ENCODE measurements at regions not wholly inside any gene's neighbourhood (a gene's known extent, or its start where the extent isn't known, plus 50 kb on each side); places are given as distances from the start of the nearest gene placed in this dataset.

DNA sequence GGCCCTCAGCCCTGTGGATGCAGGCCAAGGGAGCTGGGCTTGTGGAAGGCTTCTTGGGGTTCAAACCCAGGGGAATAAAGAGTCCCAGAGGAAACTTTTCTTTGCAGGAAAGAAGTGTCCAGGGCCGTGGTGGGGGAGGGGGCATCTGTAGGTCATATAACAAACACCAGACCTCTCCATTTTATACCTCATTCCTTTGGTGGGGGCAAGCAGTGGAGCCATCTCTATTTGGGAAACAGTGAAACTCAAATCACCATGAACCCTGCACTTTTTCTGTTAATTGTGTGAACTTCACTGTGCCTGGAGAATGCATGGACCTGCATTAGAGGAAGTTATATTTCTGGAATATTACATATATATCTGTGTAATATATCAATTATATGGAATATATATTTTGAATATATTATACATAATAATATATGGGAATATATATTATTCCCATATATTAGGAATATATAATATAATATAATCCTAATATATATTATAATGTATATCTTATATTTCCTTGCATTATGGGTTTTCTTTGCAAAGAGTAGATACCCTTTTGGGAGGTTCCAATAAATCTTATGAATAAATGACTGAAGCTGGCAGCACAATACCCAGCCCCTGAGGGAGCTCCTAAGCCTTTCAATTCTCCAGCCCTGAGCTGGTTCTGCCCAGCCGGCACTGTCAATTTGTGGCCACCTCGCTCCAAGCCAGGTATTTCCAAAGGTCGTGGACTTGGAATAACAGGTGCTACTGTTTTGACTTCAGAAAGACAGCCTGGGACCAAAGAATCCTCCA lies 97.7 kb upstream of the PKDCC start:
- Mint-ChIP-seq H3K27ac (no peak overlapping the region), H3K9me3 (no peaks in the 10 kb centered on the region), H3K4me1 (ENCODE audit: low read depth) (peaks cover 3% of the 10 kb centered on the region), H3K36me3 (ENCODE audit: low read depth) (no peaks in the 10 kb centered on the region), H3K4me3 (no peak overlapping the region), H3K27me3 (ENCODE audit: low read depth) (peaks cover 5% of the 10 kb centered on the region)
- no peak for DNase-seq (ENCODE audit: low spot score)

DNA sequence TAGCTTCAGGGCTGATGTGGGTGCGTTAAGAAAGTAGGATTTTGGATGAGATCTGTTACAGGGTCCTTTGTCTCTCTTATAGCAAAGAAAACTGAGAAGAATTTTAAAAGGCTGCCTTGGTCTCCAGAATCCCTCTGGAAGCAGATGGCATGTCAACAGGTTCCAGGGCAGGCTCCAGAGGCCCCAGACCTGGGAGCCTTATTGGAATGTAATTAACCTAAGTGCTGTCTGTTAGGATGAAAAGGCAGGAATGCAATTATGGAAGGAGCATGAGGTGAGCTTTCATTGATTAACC lies 97.2 kb upstream of the PKDCC start:
- Mint-ChIP-seq H3K36me3 (ENCODE audit: low read depth) (no peaks in the 10 kb centered on the region), H3K4me3 (no peak overlapping the region), H3K27me3 (ENCODE audit: low read depth) (peaks cover 2% of the 10 kb centered on the region), H3K9me3 (no peaks in the 10 kb centered on the region), H3K4me1 (ENCODE audit: low read depth) (peaks cover 3% of the 10 kb centered on the region), H3K27ac (no peak overlapping the region)
- DNase-seq (ENCODE audit: low spot score) = no peak

DNA sequence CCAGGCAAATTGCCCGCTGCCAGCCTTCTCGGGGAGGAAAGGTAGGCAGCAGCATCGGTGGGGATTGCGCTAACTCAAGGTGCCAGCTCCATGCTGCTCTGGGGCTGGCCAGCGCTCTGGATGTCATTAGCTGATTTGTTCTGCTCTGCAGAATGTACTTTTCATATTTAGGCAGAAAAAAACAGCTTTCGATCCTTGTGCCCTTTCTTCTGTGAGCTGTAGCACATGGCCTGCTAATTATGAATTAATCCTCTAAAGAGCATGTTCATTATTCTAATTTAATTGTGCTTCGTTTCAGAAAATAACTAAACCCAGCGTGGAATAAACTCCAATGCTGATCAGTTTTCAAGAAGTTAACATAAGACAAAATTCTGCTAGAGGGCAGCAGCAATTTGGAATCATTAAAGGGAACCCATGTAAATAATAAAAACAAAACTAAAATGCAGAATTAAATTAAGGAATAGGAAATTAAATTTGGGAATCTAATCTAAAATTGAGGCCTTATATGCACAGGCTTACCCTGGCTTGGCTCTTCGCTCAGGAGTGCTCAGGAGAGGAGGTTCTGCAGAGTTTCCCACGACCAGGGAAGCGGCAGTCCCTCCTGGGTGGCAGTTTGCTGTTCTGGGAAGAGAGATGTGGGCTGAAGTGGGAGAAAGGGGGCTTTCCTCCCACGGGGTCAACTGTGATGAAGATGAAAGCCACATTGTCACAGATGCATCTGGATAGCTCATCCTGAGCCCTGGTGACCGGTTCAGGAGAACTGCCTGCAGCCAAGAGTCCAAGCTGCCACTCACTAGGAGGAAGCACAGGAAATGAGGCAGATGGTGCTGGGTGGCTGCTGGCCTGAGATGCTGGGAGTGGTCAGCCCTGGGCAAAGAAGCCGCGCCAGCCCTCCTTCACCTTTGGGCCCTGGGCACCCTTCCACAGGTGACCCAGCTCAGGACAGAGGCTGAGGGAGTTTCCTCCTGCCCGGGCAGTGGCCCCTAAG lies 93.2 kb upstream of the PKDCC start:
- H3K27ac Mint-ChIP-seq = no peak overlapping the region
- peaks cover 3% of the 10 kb centered on the region for H3K4me1 Mint-ChIP-seq (ENCODE audit: low read depth)
- no peaks in the 10 kb centered on the region for H3K9me3 Mint-ChIP-seq
- no peak overlapping the region for H3K4me3 Mint-ChIP-seq
- DNase-seq (ENCODE audit: low spot score) = no peak
- peaks cover under 1% of the 10 kb centered on the region for H3K27me3 Mint-ChIP-seq (ENCODE audit: low read depth)
- no peaks in the 10 kb centered on the region for H3K36me3 Mint-ChIP-seq (ENCODE audit: low read depth)

DNA sequence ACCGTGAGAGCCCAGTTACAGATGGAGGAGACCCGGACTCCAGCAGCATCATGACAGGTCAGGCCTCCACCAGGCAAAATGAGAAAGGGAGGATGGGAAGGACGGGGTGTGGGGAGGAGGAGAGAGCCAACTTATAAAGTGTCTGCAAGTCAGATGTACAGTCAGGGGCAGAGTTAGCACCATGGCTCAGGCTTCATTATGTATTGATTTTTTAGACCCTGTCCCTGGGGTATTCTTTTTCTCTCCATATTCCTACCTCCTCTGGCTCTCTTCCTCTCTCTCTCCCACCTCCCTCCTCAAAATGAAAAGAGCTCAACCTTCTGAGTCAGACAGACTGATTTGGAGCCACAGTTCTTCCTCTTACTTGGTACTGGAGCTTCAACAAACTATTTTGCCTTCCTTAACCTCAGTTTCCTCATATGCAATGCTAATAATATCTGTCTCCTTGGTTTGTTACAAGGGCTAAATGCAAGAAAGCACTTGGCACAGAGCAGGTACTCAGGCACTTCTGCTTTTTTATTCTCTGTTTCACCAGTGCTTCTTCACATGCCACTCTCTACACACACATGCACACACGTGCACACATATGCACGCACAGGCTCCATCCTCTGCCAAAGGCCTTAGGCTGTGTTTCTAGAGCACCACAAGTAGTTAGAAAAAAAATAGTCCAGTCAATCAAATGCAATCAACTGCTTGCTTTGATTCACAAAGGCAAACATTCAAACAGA lies 92.3 kb upstream of the PKDCC start:
- Mint-ChIP-seq H3K4me3 (no peak overlapping the region), H3K9me3 (no peaks in the 10 kb centered on the region), H3K27me3 (ENCODE audit: low read depth) (peaks cover 5% of the 10 kb centered on the region), H3K36me3 (ENCODE audit: low read depth) (no peaks in the 10 kb centered on the region), H3K27ac (no peak overlapping the region), H3K4me1 (ENCODE audit: low read depth) (peaks cover 3% of the 10 kb centered on the region)
- no peak for DNase-seq (ENCODE audit: low spot score)

DNA sequence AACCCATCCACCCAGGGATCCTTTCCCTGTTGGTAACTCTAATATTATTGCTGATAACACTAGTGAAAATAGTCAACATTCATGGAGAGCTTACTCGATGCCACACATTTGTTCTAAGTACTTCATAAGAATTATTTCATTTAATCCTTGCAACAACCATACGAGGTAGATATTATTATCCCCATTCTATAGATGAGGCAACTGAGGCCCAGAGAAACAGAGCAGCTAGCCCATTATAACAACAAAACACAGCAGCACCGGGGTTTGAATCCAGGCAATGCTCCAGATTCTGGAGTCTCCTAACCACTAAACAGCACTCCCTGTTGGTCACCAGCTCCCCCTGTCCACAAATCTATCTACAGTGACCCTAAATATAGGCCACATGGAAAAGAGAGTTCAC lies 90.4 kb upstream of the PKDCC start:
- no peak overlapping the region for H3K4me3 Mint-ChIP-seq
- peaks cover 8% of the 10 kb centered on the region for H3K27me3 Mint-ChIP-seq (ENCODE audit: low read depth)
- no peak overlapping the region for H3K27ac Mint-ChIP-seq
- H3K4me1 Mint-ChIP-seq (ENCODE audit: low read depth) = peaks cover 3% of the 10 kb centered on the region
- DNase-seq (ENCODE audit: low spot score) = no peak
- no peaks in the 10 kb centered on the region for H3K9me3 Mint-ChIP-seq
- H3K36me3 Mint-ChIP-seq (ENCODE audit: low read depth) = no peaks in the 10 kb centered on the region

DNA sequence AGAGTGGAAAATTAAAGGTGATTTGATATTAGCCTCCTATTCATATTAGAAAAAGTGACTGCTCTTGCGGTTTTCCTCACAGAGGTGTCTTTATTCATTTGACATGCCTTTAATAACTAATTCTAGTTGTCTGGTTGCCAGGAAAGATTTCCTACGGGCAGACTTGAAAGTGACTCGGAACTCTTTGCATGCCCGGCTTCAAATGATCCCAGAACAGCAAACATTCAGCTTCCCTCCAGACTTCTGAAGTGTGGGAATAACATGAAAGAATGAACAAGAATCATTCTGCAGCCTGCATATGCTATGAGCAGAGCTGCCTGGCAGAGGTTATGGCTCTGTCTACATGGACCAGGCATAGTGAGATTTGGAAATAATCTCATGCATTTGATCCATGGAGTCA lies 89.6 kb upstream of the PKDCC start:
- H3K4me3 Mint-ChIP-seq = no peak overlapping the region
- peaks cover 9% of the 10 kb centered on the region for H3K27me3 Mint-ChIP-seq (ENCODE audit: low read depth)
- H3K27ac Mint-ChIP-seq = no peak overlapping the region
- no peaks in the 10 kb centered on the region for H3K9me3 Mint-ChIP-seq
- peaks cover 3% of the 10 kb centered on the region for H3K4me1 Mint-ChIP-seq (ENCODE audit: low read depth)
- no peaks in the 10 kb centered on the region for H3K36me3 Mint-ChIP-seq (ENCODE audit: low read depth)
- no peak for DNase-seq (ENCODE audit: low spot score)

DNA sequence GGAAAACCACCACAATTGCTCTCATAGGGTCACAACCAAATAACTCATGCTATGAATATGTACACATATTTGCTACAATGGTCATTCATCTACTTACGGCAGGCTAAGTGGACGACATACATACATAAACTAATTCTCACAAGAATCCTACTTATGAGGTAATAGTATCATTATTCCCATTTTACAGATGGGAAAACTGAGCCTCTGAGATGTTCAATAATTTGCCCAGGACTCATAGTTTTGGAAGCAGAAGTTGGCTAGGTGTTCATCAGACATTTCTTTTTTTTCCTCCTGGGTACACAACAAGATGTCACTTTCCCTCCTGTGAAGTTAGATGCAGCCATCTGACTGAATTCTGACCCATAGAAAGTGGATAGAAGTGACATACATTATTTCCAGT lies 89.0 kb upstream of the PKDCC start:
- Mint-ChIP-seq H3K4me1 (ENCODE audit: low read depth) (no peaks in the 10 kb centered on the region), H3K27me3 (ENCODE audit: low read depth) (peaks cover 10% of the 10 kb centered on the region), H3K9me3 (no peaks in the 10 kb centered on the region), H3K36me3 (ENCODE audit: low read depth) (no peaks in the 10 kb centered on the region), H3K27ac (no peak overlapping the region), H3K4me3 (no peak overlapping the region)
- no peak for DNase-seq (ENCODE audit: low spot score)

DNA sequence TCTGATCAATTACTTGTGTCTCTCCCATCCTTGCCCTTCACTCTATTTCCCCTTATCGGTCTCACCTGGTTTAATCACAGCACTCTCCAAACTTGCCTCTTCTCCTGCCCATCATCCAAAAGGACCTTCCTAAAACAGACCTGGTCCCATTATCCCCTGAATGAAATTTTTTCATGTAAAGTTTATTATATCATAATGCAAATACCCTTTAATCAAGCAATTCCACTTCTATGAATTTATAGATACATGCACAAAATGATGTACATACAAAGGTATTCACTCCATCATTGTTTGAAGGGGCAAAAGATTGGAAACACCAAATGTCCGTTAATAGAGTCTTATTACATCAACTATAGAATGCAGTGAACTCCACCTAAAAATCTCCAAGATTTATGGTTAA lies 88.1 kb upstream of the PKDCC start:
- H3K9me3 Mint-ChIP-seq = no peaks in the 10 kb centered on the region
- H3K36me3 Mint-ChIP-seq (ENCODE audit: low read depth) = no peaks in the 10 kb centered on the region
- peaks cover 10% of the 10 kb centered on the region for H3K27me3 Mint-ChIP-seq (ENCODE audit: low read depth)
- no peak overlapping the region for H3K4me3 Mint-ChIP-seq
- H3K4me1 Mint-ChIP-seq (ENCODE audit: low read depth) = no peaks in the 10 kb centered on the region
- no peak for DNase-seq (ENCODE audit: low spot score)
- no peak overlapping the region for H3K27ac Mint-ChIP-seq

DNA sequence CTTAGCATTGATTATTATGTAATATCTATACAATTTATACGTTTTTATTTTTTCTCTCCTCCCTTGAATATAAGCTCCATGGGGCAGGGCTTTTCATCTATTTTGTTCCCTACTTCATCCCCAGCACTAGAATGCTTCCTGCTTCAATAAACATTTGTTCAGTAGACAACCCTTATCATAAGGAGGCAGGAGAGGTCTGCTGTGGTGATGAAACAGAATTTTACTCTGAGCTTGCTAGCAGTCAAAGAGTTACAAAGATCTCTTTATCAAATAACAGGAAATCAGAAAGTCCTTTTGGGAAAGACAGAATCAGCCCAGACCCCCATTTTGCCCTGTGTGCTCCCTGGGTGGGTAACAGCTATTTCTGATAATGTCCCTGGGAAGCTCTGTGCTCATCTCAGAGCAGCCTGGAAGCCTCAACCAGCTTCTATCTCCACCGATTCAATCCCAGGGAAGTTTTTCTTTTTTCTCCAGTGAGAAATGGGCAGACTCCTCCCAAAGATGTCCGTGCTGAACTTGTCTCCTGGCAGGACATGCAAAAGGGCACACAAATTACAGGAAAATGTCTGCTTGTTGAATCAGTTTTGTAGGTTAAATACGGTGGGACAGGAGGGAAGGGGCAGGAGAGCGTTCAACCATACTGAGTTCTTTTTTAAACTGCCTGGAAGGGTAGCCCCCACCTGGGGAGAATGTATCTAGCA lies 84.7 kb upstream of the PKDCC start:
- Mint-ChIP-seq H3K4me3 (no peak overlapping the region), H3K9me3 (no peaks in the 10 kb centered on the region), H3K27ac (no peak overlapping the region), H3K27me3 (ENCODE audit: low read depth) (peaks cover 10% of the 10 kb centered on the region), H3K36me3 (ENCODE audit: low read depth) (no peaks in the 10 kb centered on the region), H3K4me1 (ENCODE audit: low read depth) (no peaks in the 10 kb centered on the region)
- DNase-seq (ENCODE audit: low spot score) = no peak

DNA sequence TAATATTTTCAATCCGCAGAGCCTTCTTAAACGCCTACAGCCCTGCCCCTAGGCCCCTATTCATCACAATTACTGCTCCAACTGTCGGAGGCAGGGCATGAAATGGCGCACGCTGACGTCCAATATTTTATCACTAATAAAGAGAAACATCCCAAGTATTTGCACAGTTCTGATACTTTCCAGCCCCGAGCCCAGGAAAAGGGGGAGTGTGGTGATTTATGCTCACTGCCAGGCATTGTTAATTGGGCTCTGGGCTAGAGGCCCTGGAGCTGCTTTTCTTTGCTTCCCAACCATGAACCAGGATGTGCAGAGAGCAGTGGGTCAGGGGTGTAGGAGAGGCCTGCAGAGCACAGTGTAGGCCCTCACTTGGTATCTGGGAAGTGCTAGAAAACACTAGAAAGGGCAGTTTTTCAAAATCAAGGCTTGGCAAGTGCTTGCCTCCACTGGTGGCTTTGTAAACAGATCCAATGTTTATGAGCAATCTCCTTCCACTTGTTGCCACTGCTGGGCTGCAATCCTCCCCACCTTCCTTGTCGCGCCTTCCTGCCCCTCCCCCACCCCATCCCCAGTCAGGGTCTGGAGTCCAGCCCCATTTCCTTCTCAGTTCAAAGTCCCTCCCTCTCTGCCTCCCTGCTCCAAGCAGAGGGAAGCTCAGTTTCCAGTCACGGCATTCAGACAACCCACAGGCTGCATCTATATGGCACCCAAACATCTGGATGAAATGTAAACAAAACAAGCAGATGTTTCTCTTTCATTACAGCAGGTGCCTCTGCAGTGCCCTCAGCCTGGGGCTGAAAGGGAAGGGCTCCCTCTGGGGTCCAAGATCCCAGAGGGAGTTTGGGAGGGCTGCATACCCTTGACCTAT lies 83.9 kb upstream of the PKDCC start:
- peaks cover 10% of the 10 kb centered on the region for H3K27me3 Mint-ChIP-seq (ENCODE audit: low read depth)
- no peak for DNase-seq (ENCODE audit: low spot score)
- H3K4me3 Mint-ChIP-seq = no peak overlapping the region
- no peak overlapping the region for H3K27ac Mint-ChIP-seq
- no peaks in the 10 kb centered on the region for H3K36me3 Mint-ChIP-seq (ENCODE audit: low read depth)
- H3K4me1 Mint-ChIP-seq (ENCODE audit: low read depth) = no peaks in the 10 kb centered on the region
- no peaks in the 10 kb centered on the region for H3K9me3 Mint-ChIP-seq

DNA sequence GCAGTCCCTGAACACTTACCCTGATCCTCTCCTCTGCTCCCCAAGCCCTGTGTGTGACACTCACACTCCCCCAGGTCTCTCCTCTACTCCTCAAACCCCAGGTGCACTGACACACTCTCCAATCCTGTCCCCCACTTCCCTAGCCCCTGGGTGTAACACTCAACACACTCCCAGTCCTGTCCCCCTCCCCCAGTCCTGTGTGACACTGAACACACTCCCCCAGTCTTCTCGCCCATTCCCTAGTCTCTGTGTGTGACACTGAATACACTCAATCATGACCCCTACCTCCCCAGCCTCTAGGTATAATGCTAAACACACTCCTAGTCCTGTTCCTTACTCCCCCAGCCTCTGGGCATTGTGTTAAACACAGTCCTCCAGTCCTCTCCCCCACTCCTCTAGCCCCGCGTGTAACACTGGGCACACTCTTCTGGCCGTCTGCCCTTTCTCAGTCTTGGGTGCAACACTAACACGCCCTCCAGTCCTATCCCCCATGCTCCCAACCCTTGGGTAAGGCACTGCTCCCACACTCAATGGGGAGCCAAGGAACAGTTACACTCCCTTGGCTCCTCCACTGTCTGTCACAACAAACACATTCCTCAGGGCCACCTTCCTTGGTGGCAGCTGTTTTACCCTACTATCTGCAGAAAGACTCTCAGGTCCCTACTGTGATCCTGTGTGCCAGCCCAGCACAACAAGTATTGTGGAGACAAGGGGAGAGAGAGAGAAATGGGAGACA lies 82.5 kb upstream of the PKDCC start:
- peaks cover 6% of the 10 kb centered on the region for H3K27me3 Mint-ChIP-seq (ENCODE audit: low read depth)
- no peak overlapping the region for H3K27ac Mint-ChIP-seq
- no peak for DNase-seq (ENCODE audit: low spot score)
- H3K4me3 Mint-ChIP-seq = no peak overlapping the region
- H3K36me3 Mint-ChIP-seq (ENCODE audit: low read depth) = no peaks in the 10 kb centered on the region
- no peaks in the 10 kb centered on the region for H3K4me1 Mint-ChIP-seq (ENCODE audit: low read depth)
- H3K9me3 Mint-ChIP-seq = no peaks in the 10 kb centered on the region

DNA sequence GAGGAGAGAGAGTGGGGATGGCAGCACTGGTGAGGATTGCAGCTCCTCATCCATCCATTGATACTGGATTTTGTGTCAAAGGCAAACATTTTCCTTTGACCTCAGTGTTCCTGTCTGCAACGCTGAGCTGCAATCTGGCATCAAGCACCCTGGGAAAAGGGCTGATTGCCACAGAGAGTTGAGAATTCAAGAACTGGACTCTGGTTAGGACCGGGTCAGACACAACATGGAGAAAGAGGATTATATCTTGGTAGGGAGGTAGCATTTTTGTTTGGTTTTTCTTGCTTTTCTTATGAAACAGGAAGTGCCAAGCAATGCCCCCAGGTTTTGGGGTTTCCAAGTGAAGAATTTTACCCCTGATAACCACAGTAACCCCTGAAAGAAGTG lies 81.9 kb upstream of the PKDCC start:
- Mint-ChIP-seq H3K4me1 (ENCODE audit: low read depth) (no peaks in the 10 kb centered on the region), H3K4me3 (no peak overlapping the region), H3K27ac (no peak overlapping the region), H3K27me3 (ENCODE audit: low read depth) (peaks cover 2% of the 10 kb centered on the region), H3K36me3 (ENCODE audit: low read depth) (no peaks in the 10 kb centered on the region), H3K9me3 (no peaks in the 10 kb centered on the region)
- DNase-seq (ENCODE audit: low spot score) = no peak

Measured in T-helper 2 cell treated with Interferon-gamma antibody and Interleukin-4, amounts not matched to agents 5 μg/mL and 100 μg/mL, for 36 hours (primary cell).